ENCODE measurements at regions not wholly inside any gene's neighbourhood (a gene's known extent, or its start where the extent isn't known, plus 50 kb on each side); places are given as distances from the start of the nearest gene placed in this dataset.

GRCh38 chr14:62364800-62365280 lies 602.6 kb downstream of the SNAPC1 start:
- Histone ChIP-seq H3K79me2 (ENCODE audit: control insufficient read depth, insufficient read depth, low read length) (no peaks in the 10 kb centered on the region), H3K27me3 (ENCODE audit: control insufficient read depth, extremely low read depth, insufficient read depth, low read length) (no peaks in the 10 kb centered on the region), H3K4me3 (ENCODE audit: control insufficient read depth in 2 of 3, extremely low read depth in 1 of 3, insufficient read depth in 2 of 3, low read depth in 1 of 3, low read length in 3 of 3) (no peak overlapping the region), H2AFZ (ENCODE audit: control insufficient read depth, low read length) (no peak overlapping the region), H4K20me1 (ENCODE audit: control insufficient read depth, extremely low read depth, insufficient read depth, low read length) (no peaks in the 10 kb centered on the region), H3K27ac (ENCODE audit: control insufficient read depth, insufficient read depth, low read length) (no peak overlapping the region), H3K9me3 (ENCODE audit: control insufficient read depth, low read depth, low read length) (no peaks in the 10 kb centered on the region), H3K4me2 (ENCODE audit: control insufficient read depth, extremely low read depth, insufficient read depth, low read depth, low read length) (no peak overlapping the region), H3K9ac (ENCODE audit: control insufficient read depth, extremely low read depth, insufficient read depth, low read length) (no peak overlapping the region), H3K4me1 (ENCODE audit: control insufficient read depth, extremely low read depth, insufficient read depth, low read length) (no peaks in the 10 kb centered on the region), H3K9me1 (ENCODE audit: control insufficient read depth, extremely low read depth, insufficient read depth, low read length) (no peaks in the 10 kb centered on the region), H3K36me3 (ENCODE audit: control insufficient read depth in 2 of 2, extremely low read depth in 1 of 2, insufficient read depth in 2 of 2, low read length in 2 of 2) (no peaks in the 10 kb centered on the region)
- TF ChIP-seq CTCF (optimal IDR thresholded peaks at IDR 0.05 in 1 of 3, IDR thresholded peaks at IDR 0.05 in 1 of 3, conservative IDR thresholded peaks at IDR 0.05 in 1 of 3; ENCODE audit: extremely low read depth in 1 of 3, insufficient read depth in 2 of 3, low read length in 3 of 3), result no peak
- TF ChIP-seq EZH2 (IDR thresholded peaks at IDR 0.05; ENCODE audit: low read length), result no peak
- no peak for DNase-seq (ENCODE audit: low read depth, low spot score)
- no peak for FAIRE-seq
- dilution Hi-C loops (cut with MboI; ENCODE audit: extremely low pct_ligation_motif_present, low sequenced_read_pairs), result no loop called here

- H3K36me3 ChIP-seq (ENCODE audit: control insufficient read depth in 2 of 2, extremely low read depth in 1 of 2, insufficient read depth in 2 of 2, low read length in 2 of 2), result no peaks in the 10 kb centered on the region
- dilution Hi-C loops (cut with MboI; ENCODE audit: extremely low pct_ligation_motif_present, low sequenced_read_pairs), result no loop called here
- no peaks in the 10 kb centered on the region for H3K4me1 ChIP-seq (ENCODE audit: control insufficient read depth, extremely low read depth, insufficient read depth, low read length)
- TF ChIP-seq EZH2 (IDR thresholded peaks at IDR 0.05; ENCODE audit: low read length) (no peak), CTCF (optimal IDR thresholded peaks at IDR 0.05 in 1 of 3, IDR thresholded peaks at IDR 0.05 in 1 of 3, conservative IDR thresholded peaks at IDR 0.05 in 1 of 3; ENCODE audit: extremely low read depth in 1 of 3, insufficient read depth in 2 of 3, low read length in 3 of 3) (no peak)
- no peak overlapping the region for H3K9ac ChIP-seq (ENCODE audit: control insufficient read depth, extremely low read depth, insufficient read depth, low read length)
- H4K20me1 ChIP-seq (ENCODE audit: control insufficient read depth, extremely low read depth, insufficient read depth, low read length), result no peaks in the 10 kb centered on the region
- no peak overlapping the region for H2AFZ ChIP-seq (ENCODE audit: control insufficient read depth, low read length)
- H3K4me3 ChIP-seq (ENCODE audit: control insufficient read depth in 2 of 3, extremely low read depth in 1 of 3, insufficient read depth in 2 of 3, low read depth in 1 of 3, low read length in 3 of 3), result no peak overlapping the region
- DNase-seq (ENCODE audit: low read depth, low spot score), result no peak
- FAIRE-seq, result no peak
- H3K9me1 ChIP-seq (ENCODE audit: control insufficient read depth, extremely low read depth, insufficient read depth, low read length), result no peaks in the 10 kb centered on the region
- no peaks in the 10 kb centered on the region for H3K79me2 ChIP-seq (ENCODE audit: control insufficient read depth, insufficient read depth, low read length)
- no peak overlapping the region for H3K4me2 ChIP-seq (ENCODE audit: control insufficient read depth, extremely low read depth, insufficient read depth, low read depth, low read length)
- no peaks in the 10 kb centered on the region for H3K27me3 ChIP-seq (ENCODE audit: control insufficient read depth, extremely low read depth, insufficient read depth, low read length)
- no peaks in the 10 kb centered on the region for H3K9me3 ChIP-seq (ENCODE audit: control insufficient read depth, low read depth, low read length)
- H3K27ac ChIP-seq (ENCODE audit: control insufficient read depth, insufficient read depth, low read length), result no peak overlapping the region
Measured at GRCh38 chr14:62369919-62370560, 607.8 kb downstream of the SNAPC1 start.

Measured in keratinocyte (primary cell).